Activated T-cell treated with anti-CD3 and anti-CD28 coated beads for 1 hour (primary cell): ENCODE measurements at regions not wholly inside any gene's neighbourhood (a gene's known extent, or its start where the extent isn't known, plus 50 kb on each side); places are given as distances from the start of the nearest gene placed in this dataset.
"Not testable (repeated sequence)": the region's sequence is repeated elsewhere in the genome, so short reads cannot be mapped to it uniquely, and the experiment has no call there.

Experiments used
- DNase-seq: peaks from one replicate; pipeline ENCODE4 v3.0.0-alpha.2; 2020; ENCODE audit warnings: low read depth

DNA sequence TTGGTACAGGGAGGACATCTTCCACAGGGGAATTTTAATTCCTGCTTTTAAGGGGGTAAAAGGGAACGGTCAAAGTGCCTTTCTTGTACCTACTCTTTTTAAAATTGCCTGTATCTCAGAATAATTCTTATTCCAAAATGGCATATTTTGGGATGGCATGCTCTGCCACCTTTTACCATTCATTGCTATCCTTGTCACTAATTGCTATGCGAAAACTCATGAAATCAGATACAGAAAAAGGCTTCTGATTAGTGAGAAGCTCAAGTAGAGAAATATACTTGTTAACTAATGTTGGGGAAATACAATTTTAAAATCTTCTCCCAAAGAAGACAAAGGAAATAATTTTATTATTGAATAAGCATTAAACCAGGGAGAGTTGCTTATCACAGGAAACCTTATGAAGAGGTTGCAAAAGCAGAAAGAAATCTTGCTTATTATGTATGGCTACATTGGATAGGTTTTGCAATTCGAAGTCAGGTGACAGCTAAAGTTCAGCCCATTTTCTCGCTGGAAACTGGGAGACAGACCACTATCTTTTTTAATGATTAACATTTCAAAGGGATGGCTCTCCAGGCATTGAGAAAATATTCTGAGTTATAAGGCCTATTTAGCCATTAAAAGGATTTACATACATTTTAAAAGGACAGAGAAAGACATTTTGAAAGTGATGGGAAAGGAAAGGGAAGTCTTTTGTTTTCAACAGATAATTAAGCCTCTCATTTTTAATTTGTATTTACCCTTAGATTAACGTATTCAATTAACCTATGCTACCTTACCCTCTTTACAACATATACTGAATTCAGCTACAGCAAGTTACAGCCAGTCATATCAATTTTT, 110.3 kb upstream of the PRSS16 start:
- DNase-seq = no peak

DNA sequence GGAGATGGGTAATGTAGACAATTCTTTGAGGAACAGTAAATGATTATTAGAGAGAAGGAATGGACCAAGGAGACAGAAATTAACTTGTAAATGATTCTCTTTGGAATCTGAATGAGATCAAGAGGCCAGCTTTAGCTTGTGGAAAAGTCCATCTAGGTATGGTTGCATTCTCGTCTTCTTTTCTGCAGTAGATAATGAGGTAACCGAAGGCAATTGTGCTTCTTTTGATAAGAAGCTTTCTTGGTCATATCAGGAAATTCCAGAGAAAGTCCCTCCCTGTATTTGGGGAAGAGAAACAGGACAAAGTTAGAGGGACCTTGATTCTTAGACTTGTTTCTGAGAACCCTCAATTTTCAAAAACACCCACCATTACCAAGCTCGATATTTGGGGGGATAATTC, 109.1 kb upstream of the PRSS16 start:
- DNase-seq = no peak

DNA sequence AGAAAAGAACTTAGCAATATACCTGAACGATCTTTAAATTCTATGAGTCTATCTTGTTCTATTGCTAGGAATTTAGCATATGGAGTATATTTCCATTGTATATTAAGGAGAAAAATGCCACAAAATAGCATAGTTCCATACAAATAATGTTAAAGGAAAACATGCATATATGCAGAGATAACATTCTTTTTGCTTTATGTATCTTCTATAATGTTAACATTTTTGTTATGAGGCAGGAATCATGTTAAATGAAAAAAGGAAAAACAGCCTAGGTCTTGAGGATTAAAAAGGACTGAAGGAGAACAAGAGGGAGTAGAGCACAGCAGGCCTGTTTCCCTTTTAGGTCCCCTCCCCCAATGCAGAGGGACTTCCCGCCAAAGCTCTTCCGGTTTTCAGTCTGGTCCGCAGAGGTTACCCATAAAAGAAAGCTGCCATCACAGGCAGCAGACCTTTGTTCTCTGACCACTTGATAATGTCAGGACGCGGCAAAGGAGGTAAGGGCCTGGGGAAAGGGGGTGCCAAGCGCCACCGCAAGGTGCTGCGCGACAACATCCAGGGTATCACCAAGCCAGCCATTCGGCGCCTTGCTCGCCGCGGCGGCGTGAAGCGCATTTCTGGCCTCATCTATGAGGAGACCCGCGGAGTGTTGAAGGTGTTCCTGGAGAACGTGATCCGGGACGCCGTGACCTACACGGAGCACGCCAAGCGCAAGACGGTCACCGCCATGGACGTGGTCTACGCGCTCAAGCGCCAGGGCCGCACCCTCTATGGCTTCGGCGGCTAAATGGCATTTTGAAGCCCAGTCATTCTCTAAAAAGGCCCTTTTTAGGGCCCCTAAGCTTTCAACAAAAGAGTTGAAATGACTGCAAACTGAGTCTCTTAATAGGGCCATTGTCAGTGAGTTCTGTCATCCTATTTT, 108.4 kb upstream of the PRSS16 start:
- peak; percentile 30 for DNase-seq

DNA sequence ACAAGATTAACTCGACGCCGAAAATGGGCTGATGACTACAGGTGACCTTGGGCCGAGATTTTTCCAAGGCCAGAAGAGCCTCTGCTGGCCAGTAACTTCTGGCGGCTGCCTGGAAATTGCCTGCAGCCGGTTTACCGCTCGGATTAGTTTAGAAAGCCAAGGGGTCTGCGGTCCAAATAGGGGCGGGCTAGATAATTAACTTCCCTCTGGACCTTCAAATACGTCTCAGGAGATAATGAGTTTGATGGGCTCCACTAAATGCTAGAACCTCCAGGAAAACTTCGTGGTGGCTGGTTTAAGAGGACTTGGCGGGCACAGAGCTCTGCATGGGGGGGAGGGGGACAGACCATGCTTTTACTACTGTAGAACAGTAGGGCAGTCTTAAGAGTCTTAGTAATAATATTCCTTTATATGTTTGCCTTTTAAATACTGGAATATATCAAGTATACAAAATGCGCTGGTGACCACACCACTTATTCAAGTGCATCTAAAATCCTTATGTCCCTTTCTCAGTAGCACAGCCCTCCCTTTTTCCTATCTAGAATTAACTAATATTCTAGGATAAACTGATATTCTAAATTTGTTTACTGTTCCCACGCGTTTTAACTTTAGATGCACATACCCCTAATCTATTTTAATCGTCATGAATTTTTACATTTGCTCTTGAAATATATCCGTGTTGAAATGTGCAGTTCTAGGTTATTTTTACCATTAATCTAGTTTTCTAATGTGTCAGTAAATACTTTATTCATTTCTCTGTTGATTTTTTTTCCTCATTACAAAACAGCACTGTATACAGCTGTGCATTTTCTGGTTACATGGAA, 107.5 kb upstream of the PRSS16 start:
- DNase-seq = no peak

DNA sequence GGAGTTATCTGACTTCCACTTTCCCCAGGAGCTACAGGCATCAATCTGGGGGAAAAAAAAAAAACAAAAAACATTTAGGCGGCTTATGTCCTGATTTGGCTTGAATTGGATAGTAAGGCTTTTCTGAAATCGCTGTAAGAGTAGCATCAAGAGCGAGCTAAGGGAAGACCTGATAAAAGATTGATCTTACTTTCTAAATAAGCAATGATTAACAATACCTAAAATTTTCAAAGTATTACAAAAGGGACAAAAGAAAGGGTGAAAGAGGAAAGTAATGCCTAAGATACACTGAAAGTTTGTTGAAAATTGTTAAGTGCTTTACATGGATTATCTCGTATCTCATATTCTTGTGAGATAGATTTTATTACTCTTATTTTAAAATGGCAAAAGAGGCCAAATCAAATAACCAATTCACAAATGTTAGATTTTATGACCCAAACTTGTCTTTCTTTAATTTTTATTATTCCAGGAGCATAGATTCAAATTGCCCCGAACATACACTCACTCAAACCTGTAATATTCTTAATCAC, 106.4 kb upstream of the PRSS16 start:
- no peak for DNase-seq

DNA sequence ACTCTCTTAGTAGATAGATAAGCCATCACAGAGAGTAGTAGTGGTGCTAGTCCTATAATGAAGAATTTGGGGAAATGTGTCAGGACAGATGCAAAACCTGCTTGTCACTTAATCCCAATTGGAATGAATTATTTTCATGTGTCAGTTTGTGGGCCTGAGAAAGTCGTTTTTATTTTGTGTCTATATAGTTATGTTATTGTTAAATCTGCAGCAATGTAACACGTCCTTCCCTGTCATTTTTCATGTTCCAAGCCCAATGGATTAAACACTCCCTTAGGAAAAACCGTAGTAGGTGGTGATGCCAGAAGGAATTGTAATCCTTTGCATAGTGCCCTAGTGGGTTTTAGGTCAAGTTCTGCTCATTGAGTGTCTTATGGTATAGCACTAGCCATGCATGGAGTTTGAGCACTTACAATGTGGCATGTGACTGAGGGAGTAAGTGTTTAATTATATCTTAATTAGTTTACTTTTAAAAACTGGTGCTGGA, 105.9 kb upstream of the PRSS16 start:
- no peak for DNase-seq

DNA sequence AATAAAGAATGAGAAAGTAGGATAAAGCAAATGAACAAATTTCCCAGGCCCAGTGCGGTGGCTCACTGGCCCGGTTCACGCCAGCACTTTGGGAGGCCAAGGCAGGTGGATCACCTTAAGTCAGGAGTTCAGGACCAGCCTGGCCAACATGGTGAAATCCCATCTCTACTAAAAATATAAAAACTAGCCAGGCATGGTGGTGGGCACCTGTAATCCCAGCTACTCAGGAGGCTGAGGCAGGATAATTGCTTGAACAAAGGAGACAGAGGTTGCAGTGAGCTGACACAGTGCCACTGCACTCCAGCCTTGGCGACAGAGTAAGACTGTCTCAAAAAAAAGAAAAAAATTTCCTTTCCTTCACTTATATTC, 104.5 kb upstream of the PRSS16 start:
- not testable (repeated sequence) for DNase-seq

DNA sequence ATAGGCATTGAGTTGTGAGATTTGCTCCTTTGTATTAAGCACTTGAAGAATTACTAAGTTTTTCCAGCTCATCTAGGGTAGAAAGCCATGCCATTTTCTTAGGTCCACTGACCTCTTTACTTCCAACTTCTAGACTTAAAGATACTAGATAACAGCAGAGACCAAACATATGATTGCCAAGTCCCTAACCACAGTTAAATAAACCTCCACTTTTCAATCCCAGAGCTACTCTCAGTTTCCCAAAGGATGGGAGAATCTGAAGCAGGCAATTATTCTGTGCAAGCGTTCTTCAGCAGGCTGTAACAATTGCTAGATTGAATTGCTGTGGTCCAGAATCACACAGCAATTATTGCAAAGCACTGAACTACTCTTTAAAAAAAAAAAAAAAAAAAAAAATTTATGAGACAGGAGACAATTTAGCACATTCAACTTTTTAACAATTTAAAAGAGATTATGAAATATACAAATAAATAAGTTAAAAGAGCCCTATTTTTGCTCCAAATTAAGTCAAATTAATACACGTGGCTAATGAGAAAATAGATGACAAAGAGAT, 104.0 kb upstream of the PRSS16 start:
- no peak for DNase-seq

DNA sequence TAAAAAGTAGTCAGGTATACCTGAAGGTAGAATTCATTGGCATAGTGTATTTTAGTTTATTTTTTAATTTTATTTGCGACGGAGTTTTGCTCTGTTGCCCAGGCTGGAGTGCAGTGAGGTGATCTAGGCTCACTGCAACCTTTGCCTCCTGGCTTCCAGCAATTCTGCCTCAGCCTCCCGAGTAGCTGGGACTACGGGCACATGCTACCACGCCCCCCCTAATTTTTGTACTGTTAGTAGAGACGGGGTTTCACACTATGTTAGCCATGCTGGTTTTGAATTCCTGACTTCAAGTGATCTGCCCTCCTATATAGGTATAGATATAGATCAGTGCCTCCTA, 102.8 kb upstream of the PRSS16 start:
- DNase-seq = no peak

DNA sequence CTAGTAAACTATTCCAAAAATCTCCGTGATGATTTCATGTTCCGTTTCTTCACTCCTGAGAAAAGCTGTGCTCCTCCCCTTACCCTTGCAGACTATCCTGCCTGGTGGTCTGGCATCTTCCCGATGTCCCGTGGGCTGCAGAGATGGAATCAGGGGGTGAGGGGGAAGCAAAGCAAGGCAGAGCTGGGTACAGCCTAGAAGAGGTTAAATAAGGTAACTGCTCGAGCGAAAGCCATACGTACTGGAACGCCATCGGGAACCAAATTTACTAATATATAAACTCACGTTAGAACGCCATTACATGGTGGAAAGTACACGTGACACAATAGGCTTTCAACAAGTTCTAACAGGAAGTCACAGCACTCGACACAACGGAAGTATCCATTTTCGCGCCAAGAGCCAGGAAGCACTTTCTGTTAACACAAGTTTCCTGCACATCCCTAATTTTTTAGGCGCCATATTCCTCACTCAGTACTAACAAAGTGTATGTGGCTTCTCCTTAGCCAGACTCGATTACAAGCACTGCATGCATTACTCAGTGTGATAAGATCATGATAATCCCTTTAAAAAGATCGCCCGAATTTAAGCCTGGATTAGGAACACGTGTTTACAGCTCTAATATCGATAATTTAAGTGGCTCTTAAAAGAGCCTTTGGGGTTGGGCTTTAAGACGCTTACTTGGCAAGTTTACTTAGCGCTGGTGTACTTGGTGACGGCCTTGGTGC, 101.6 kb upstream of the PRSS16 start:
- peak; percentile 49 for DNase-seq

DNA sequence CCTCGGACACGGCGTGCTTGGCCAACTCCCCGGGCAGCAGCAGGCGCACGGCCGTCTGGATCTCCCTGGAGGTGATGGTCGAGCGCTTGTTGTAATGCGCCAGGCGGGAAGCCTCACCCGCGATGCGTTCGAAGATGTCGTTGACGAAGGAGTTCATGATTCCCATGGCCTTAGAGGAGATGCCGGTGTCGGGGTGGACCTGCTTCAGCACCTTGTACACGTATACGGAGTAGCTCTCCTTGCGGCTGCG, 101.1 kb upstream of the PRSS16 start:
- DNase-seq = not testable (repeated sequence)

DNA sequence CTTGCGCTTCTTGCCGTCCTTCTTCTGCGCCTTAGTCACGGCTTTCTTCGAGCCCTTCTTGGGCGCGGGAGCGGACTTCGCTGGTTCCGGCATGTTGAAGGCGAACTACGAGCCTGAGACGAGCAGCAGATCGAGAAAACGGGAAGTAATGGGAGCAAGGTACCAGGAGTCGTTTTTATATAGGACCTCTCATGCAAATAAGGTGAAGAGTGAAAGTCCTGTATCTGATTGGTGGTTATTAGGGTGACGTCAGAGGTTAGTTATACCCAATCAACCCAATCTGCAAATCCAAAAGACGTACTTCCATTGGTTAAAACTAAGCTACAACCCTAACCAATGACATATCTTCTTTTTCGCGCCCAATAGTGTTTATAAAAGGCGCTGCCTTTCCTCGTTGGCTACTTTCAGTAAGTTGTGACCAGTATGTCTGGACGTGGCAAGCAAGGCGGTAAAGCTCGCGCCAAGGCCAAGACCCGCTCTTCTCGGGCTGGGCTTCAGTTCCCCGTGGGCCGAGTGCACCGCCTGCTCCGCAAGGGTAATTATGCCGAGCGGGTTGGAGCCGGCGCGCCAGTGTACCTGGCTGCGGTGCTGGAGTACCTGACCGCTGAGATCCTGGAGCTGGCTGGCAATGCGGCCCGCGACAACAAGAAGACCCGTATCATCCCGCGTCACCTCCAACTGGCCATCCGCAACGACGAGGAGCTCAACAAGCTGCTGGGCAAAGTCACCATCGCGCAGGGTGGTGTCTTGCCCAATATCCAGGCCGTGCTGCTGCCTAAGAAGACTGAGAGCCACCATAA, 100.6 kb upstream of the PRSS16 start:
- peak; percentile 61 for DNase-seq

DNA sequence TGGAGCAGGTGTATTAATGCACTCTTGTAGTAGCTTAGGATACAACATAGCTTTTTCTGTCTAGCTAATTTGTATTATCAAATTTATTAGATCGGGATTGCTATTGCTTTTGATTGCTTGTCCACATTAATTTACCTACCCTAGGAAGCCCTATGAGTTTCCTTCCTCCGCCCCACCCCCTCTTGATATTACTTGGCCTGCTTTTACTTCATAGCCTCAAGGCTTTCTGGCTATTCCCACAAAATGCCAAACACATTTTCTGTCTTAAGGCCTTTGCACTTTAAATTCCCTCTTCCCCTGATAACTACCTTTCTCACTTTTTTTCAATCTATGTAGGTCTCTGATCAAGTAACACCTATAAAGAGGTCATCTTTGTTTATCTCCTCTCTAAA, 99.1 kb upstream of the PRSS16 start:
- no peak for DNase-seq

DNA sequence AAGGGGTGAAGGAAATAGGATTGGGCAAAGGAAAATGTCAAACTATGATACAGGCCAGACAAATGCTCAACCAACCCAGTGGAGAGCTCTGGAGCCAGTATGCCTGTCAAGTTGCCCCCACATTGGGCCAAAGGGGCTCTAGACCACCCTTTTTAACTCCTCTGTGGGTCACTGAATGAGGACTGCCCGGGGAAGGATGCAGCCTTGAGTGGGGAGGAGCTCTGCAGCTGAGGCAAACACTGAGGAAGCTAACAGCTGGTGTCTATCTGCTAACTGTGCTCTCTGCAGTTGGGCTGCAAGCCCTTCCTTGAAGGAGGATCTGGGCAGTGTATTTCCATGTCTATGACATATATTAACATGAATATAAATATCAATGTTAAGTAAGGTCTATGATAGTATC, 98.4 kb upstream of the PRSS16 start:
- no peak for DNase-seq

DNA sequence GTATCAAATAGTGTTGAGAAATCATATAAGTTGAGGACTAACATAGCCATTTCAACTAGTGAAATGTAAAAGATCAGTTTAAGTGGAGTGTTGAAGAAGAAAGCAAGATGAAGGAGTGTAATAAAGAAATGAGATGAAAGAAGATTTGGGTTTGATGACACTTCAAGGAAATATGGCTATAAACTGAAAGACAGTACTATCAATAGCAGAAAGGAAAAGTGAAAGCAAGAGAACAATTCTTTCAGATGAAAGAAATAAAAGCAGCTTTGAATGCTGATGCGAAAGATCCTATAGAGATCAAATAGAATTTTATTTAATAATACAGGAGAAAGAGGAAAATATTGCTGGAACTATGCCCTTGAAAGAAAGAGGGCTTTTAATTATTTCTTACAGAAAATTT, 92.8 kb upstream of the PRSS16 start:
- DNase-seq = no peak

DNA sequence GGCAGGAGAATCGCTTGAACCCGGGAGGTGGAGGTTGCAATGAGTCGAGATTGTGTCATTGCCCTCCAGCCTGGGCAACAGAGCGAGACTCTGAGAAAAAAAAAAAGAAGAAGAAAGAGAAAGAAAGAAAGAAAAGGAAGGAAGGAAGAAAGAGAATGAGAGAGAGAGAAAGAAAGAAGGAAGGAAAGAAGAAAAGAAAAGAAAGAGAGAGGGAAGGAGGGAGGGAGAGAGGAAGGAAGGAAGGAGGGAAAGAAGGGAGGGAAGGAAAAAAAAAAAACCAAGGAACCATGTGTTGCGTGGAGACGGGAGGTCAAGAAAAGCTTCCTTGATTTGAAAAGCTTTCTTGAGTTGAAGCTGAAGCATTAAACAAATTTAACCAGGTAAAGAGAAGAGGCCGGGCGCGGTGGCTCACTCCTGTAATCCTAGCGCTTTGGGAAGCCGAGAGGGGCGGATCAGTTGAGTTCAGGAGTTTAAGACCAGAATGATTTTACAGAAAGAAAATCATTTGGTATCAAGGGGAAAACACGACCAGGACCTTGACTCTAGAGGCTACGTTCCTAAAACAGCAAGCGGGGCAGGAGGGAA, 90.5 kb upstream of the PRSS16 start:
- DNase-seq = no peak

DNA sequence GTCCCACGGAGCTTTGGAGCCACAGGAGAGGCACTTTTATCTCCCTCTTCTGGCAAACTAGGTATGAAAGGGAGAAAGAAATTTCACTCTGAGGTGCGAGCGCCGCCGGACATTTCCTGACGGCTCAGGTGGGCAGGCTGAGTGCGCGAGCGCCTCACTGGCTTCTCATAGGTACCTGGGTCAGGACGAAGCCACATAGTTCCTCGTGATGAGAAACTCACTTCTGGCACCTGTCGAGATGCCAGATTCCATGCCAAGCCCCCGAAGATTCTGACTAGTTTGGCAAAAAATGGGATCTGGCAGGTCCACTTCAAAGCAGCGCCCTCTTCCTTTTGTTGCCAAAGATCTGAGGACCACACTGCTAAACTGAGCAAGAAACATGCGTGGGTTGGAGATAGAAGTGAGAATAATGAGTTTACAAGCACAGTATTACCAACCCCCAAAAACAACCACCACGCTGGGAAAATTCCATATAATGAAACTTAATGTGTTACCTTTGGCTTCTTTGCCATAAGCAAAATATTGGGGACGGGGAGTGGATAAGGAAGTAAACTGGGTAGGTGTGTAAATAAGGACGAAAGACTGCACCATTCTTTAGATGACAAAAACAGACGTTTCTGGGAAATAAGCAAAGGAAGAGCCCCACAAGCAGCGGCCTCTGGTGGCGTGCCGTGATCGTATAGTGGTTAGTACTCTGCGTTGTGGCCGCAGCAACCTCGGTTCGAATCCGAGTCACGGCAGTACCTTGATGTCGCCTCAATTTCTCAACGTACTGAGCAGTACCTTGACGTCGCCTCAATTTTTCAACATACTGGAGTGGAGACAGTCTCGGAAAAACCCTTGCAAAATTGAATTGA, 89.8 kb upstream of the PRSS16 start:
- peak; percentile 77 for DNase-seq

DNA sequence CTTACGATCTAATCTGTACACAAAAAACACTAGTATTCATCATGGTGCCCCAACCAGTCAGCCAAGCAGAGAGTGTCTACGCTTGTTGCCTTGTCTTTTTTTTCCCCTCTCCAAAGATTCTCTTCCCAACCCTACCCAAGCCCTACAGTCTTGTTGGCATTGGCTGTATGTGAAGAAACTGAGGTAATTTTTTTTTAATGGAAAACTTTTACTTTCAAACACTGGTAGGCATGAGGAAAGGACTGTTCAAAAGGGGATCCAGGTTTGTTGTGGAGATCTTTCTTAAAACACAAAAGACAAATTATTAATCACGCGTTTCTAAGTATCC, 89.2 kb upstream of the PRSS16 start:
- no peak for DNase-seq

DNA sequence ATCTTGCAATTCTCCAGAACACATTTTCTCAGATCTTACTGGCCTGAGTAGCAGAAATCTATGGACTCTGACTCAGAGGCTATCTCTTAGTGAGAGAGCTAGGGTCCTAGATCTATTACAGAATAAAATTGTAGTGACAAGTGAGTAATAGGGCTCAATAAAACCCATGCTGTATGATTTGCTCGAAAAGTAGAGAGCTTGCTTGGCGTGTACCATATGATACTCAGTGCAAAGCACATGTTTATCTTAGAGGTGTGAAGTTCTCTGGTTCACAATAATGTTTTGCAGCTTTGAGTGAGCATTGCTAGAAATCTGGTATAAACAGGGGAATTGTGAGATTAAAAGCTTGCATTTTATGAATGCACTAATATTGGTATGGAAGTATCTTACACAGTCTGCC, 87.8 kb upstream of the PRSS16 start:
- DNase-seq = no peak
